Ishikawa (cell line): ENCODE measurements at regions not wholly inside any gene's neighbourhood (a gene's known extent, or its start where the extent isn't known, plus 50 kb on each side); places are given as distances from the start of the nearest gene placed in this dataset.

ENCODE experiments used
- CEBPB ChIP-seq: IDR thresholded peaks from 2 replicates; pipeline ENCODE4 v1.6.1; 2012
- CREB1 ChIP-seq: IDR thresholded peaks from 2 replicates; pipeline ENCODE4 v1.6.1; 2012; ENCODE audit warnings: low read depth
- EGR1 ChIP-seq: IDR thresholded peaks from 2 replicates; pipeline ENCODE4 v1.6.1; 2012
- EP300 ChIP-seq: IDR thresholded peaks from 2 replicates; pipeline ENCODE4 v1.6.1; 2012; ENCODE audit warnings: borderline replicate concordance
- FOXM1 ChIP-seq: IDR thresholded peaks from 2 replicates; pipeline ENCODE4 v1.6.1; 2012; ENCODE audit warnings: low read depth, borderline replicate concordance
- NFIC ChIP-seq: IDR thresholded peaks from 2 replicates; pipeline ENCODE4 v1.6.1; 2012
- RAD21 ChIP-seq: IDR thresholded peaks from 2 replicates; pipeline ENCODE4 v1.6.1; 2012; ENCODE audit warnings: low read depth
- TAF1 ChIP-seq: IDR thresholded peaks from 2 replicates; pipeline ENCODE4 v1.6.1; 2012; ENCODE audit warnings: low read depth, mild to moderate bottlenecking
- TCF12 ChIP-seq: IDR thresholded peaks from 2 replicates; pipeline ENCODE4 v1.6.1; 2012; ENCODE audit warnings: low read depth
- TEAD4 ChIP-seq: IDR thresholded peaks from 2 replicates; pipeline ENCODE4 v1.6.1; 2012
- YY1 ChIP-seq: IDR thresholded peaks from 2 replicates; pipeline ENCODE4 v1.6.1; 2012; ENCODE audit warnings: low read depth
- ZBTB7A ChIP-seq: IDR thresholded peaks from 2 replicates; pipeline ENCODE4 v1.6.1; 2012; ENCODE audit warnings: low read depth
- TF ChIP-seq, protein P1 (sequence below): IDR thresholded peaks from 2 replicates; pipeline ENCODE4 v1.6.1; 2012
- TF ChIP-seq, protein P2 (sequence below): IDR thresholded peaks from 2 replicates; pipeline ENCODE4 v1.6.1; 2012
- TF ChIP-seq, protein P3 (sequence below): IDR thresholded peaks from 2 replicates; pipeline ENCODE4 v1.6.1; 2012; ENCODE audit warnings: low read depth, mild to moderate bottlenecking

DNA sequence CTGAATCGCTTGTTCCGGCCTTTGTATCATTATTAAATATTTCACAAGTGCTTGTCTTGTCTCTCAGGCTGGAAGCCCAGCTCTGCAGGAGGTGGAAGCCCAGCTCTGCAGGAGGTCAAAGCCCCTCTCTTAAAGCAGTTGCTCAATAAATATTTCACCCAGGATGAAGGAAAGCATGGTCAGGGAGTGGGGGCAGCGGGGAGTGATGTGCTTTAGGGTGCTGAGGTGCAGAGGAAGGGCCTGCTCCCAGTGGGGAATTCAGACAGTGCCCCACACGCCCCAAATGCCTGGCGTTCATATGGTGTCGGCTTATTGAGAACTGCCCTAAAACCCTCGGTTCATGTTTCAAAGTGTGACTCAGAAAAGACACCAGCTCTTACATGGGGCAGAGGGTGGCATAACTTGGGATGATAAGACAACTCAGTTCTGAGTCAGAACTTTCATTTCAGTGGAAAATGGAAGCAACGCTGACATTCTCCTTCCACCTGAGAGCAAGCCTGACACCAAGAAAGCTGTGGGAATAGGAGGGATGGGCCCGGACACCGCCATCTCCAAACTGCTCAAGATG, 114.3 kb upstream of the DAP start:
- TF ChIP-seq TEAD4 (no peak), FOXM1 (no peak), TCF12 (no peak), EGR1 (no peak), TAF1 (no peak), CREB1 (no peak), NFIC (no peak), RAD21 (no peak), EP300 (no peak), ZBTB7A (no peak), YY1 (no peak), CEBPB (no peak)
- TF ChIP-seq, protein P1, sequence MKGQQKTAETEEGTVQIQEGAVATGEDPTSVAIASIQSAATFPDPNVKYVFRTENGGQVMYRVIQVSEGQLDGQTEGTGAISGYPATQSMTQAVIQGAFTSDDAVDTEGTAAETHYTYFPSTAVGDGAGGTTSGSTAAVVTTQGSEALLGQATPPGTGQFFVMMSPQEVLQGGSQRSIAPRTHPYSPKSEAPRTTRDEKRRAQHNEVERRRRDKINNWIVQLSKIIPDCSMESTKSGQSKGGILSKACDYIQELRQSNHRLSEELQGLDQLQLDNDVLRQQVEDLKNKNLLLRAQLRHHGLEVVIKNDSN: no peak
- TF ChIP-seq, protein P2, sequence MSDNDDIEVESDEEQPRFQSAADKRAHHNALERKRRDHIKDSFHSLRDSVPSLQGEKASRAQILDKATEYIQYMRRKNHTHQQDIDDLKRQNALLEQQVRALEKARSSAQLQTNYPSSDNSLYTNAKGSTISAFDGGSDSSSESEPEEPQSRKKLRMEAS: no peak
- TF ChIP-seq, protein P3, sequence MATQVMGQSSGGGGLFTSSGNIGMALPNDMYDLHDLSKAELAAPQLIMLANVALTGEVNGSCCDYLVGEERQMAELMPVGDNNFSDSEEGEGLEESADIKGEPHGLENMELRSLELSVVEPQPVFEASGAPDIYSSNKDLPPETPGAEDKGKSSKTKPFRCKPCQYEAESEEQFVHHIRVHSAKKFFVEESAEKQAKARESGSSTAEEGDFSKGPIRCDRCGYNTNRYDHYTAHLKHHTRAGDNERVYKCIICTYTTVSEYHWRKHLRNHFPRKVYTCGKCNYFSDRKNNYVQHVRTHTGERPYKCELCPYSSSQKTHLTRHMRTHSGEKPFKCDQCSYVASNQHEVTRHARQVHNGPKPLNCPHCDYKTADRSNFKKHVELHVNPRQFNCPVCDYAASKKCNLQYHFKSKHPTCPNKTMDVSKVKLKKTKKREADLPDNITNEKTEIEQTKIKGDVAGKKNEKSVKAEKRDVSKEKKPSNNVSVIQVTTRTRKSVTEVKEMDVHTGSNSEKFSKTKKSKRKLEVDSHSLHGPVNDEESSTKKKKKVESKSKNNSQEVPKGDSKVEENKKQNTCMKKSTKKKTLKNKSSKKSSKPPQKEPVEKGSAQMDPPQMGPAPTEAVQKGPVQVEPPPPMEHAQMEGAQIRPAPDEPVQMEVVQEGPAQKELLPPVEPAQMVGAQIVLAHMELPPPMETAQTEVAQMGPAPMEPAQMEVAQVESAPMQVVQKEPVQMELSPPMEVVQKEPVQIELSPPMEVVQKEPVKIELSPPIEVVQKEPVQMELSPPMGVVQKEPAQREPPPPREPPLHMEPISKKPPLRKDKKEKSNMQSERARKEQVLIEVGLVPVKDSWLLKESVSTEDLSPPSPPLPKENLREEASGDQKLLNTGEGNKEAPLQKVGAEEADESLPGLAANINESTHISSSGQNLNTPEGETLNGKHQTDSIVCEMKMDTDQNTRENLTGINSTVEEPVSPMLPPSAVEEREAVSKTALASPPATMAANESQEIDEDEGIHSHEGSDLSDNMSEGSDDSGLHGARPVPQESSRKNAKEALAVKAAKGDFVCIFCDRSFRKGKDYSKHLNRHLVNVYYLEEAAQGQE: no peak

DNA sequence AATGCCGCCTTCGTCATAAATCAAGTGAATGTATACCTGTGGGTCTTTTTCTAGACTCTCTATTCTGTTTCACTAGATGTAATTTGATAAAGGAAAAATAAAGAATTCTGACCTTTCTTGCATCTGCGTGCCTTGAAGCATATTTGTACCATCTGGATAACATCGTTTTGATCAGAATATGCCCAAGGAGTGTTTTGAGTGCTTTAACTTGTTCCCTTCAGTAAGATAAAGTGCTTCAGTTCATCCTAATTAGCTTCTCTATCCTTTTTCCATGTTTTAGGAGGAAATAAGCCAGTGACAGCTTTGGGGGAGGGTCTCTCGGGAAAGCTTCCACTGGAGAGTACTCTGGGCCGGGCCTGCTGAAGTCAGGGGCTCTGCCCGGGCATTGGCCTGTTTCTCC, 113.5 kb upstream of the DAP start:
- TF ChIP-seq, protein P1: no peak
- TF ChIP-seq EGR1 (no peak), NFIC (no peak), RAD21 (no peak), EP300 (no peak), ZBTB7A (no peak), FOXM1 (no peak), CEBPB (no peak), TCF12 (no peak), CREB1 (no peak), YY1 (no peak), TAF1 (no peak), TEAD4 (no peak)
- TF ChIP-seq, protein P3: no peak
- TF ChIP-seq, protein P2: no peak

DNA sequence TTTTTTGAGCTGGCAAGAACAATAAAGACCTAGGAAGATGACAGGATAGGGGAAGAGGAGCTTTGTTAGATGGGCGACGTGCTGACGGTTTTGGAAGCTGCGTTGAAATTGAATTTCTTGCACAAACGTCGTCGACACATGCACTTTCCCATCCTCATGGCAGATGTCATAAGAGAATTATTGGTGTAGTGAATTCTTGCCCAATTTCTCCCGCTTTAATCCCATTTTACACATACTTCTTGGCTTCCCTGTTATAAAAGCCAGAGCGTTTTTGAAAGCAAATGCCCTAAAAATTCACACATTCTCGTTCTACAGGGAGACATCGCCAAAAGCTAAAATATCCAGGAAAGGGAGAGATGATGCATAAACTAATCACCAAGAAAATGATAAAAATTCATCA, 109.8 kb upstream of the DAP start:
- no peak for TF ChIP-seq RAD21

DNA sequence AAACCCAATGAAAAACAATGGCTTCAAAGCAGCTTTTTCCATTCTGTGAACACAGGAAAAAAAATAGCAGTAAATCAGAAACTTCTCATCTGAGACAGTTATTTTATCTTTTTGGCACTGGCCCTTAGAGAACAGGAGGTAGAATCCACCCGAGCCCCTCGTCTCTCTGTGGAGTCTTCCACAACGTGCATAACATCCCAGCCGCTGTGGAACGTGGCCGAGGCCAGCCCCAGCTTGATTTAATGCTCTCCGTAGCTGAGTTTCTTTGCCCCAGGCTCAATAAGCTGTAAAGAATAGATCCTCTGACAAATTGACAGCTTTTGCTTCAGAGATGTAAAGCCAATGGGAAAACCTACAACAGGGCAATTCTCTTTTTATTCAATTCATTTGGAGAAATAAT, 107.9 kb upstream of the DAP start:
- TF ChIP-seq, protein P3: no peak
- no peak for TF ChIP-seq YY1
- TF ChIP-seq TEAD4: no peak
- TF ChIP-seq FOXM1: no peak
- TF ChIP-seq EP300: no peak

DNA sequence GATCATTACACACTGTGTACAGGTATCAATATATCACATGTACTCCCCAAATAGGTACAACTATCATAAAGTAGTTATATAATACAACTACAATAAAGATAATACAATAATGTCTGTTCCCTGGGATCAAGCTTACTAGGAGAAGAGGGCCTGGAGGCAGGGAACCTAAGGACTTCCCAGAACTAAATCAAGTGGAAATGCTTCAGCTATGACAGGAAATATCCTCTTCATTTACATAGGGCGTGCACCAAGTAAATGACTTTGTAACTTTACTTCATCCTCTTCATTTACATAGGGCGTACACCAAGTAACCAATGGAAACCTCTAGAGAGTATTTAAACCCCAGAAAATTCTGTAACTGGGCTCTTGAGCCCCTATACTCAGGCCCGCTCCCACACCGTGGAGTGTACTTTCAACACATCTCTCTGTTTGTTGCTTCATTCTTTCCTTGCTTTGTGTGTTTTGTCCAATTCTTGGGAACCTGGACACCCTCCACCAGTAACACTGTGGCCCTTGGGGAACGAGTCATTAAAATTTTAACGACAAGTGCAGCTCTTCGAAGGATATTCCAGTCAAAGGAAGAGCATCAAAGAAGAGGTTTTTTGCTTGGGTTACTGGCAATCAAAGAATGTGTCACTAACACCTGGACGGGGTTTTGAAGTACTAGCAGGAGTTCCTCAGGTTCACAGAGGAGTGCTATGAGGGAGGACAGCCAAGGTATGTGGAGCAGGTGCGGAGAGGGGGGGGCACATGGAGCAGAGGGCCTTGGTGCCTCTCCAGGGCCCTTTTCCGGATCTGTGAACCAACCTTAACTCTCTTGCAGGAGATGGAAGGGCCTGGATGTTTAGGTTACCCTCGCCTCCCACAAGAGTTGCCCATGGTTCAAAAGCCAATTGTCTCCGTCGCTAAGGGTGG, 106.6 kb upstream of the DAP start:
- TF ChIP-seq ZBTB7A (no peak), CREB1 (no peak), FOXM1 (no peak), TCF12 (no peak), CEBPB (no peak), EGR1 (no peak), TAF1 (no peak), TEAD4 (no peak), EP300 (no peak), YY1 (no peak), NFIC (no peak)
- TF ChIP-seq, protein P1: no peak
- TF ChIP-seq, protein P3: no peak
- TF ChIP-seq, protein P2: no peak
